H9 (cell line): ENCODE measurements at regions not wholly inside any gene's neighbourhood (a gene's known extent, or its start where the extent isn't known, plus 50 kb on each side); places are given as distances from the start of the nearest gene placed in this dataset.

Experiments used
- DNase-seq: peaks from one replicate; pipeline ENCODE4 v3.0.0-alpha.2; 2017
- H2AFZ ChIP-seq: one replicate; pipeline ENCODE4 v1.6.1; 2013; ENCODE audit warnings: mild to moderate bottlenecking, low read length, control low read depth, moderate library complexity
- H2AK5ac ChIP-seq: 2 replicates; pipeline ENCODE4 v1.6.1; 2013; ENCODE audit warnings: low read length, control low read depth, mixed read lengths; ENCODE audit not compliant: insufficient read length
- H2BK120ac ChIP-seq: one replicate; pipeline ENCODE4 v1.6.1; 2013; ENCODE audit warnings: low read depth, mild to moderate bottlenecking, low read length, control low read depth, inconsistent platforms; ENCODE audit not compliant: poor library complexity, severe bottlenecking
- H2BK12ac ChIP-seq: 2 replicates; pipeline ENCODE4 v1.6.1; 2013; ENCODE audit warnings: low read length, control low read depth, mixed read lengths, low read depth; ENCODE audit not compliant: insufficient read length
- H2BK15ac ChIP-seq: 2 replicates; pipeline ENCODE4 v1.6.1; 2013; ENCODE audit warnings: low read depth, low read length, control low read depth
- H2BK20ac ChIP-seq: one replicate; pipeline ENCODE4 v1.6.1; 2013; ENCODE audit warnings: low read depth, mild to moderate bottlenecking, low read length, control low read depth, inconsistent platforms; ENCODE audit not compliant: poor library complexity, severe bottlenecking
- H2BK5ac ChIP-seq: 2 replicates; pipeline ENCODE4 v1.6.1; 2013; ENCODE audit warnings: low read length, control low read depth, mixed read lengths; ENCODE audit not compliant: insufficient read length
- H3K14ac ChIP-seq: 2 replicates; pipeline ENCODE4 v1.6.1; 2013; ENCODE audit warnings: low read length, control low read depth; ENCODE audit not compliant: insufficient read depth
- H3K18ac ChIP-seq: 2 replicates; pipeline ENCODE4 v1.6.1; 2013; ENCODE audit warnings: low read depth, mild to moderate bottlenecking, mixed read lengths, low read length, control low read depth; ENCODE audit not compliant: insufficient read length
- H3K23ac ChIP-seq: 2 replicates; pipeline ENCODE4 v1.6.1; 2013; ENCODE audit warnings: low read length, control low read depth, mixed read lengths, low read depth; ENCODE audit not compliant: insufficient read length
- H3K23me2 ChIP-seq: 2 replicates; pipeline ENCODE4 v1.6.1; 2013; ENCODE audit warnings: low read depth, mild to moderate bottlenecking, mixed read lengths, low read length, control low read depth; ENCODE audit not compliant: insufficient read length, poor library complexity, severe bottlenecking
- H3K27ac ChIP-seq: 2 replicates; pipeline ENCODE4 v1.5.1; 2013; ENCODE audit warnings: low read length, control low read depth, mixed read lengths, low read depth; ENCODE audit not compliant: insufficient read length
- H3K27me3 ChIP-seq: 2 replicates; pipeline ENCODE4 v1.6.1; 2013; ENCODE audit warnings: low read length, control low read depth, inconsistent platforms; ENCODE audit not compliant: insufficient read depth
- H3K4ac ChIP-seq: 2 replicates; pipeline ENCODE4 v1.6.1; 2013; ENCODE audit warnings: low read depth, mild to moderate bottlenecking, control low read depth, inconsistent platforms, low read length, moderate library complexity
- H3K4me1 ChIP-seq: 2 replicates; pipeline ENCODE4 v1.6.1; 2013; ENCODE audit warnings: low read length, control low read depth, inconsistent platforms; ENCODE audit not compliant: insufficient read depth
- H3K4me2 ChIP-seq: 2 replicates; pipeline ENCODE4 v1.6.1; 2013; ENCODE audit warnings: low read length, control low read depth, mixed read lengths; ENCODE audit not compliant: insufficient read length, insufficient read depth
- H3K56ac ChIP-seq: 2 replicates; pipeline ENCODE4 v1.6.1; 2013; ENCODE audit warnings: low read depth, mild to moderate bottlenecking, mixed read lengths, low read length, control low read depth; ENCODE audit not compliant: insufficient read length
- H3K79me1 ChIP-seq: 2 replicates; pipeline ENCODE4 v1.6.1; 2013; ENCODE audit warnings: low read depth, mild to moderate bottlenecking, moderate library complexity, low read length, control low read depth, inconsistent platforms; ENCODE audit not compliant: insufficient read depth, poor library complexity, severe bottlenecking
- H3K79me2 ChIP-seq: 2 replicates; pipeline ENCODE4 v1.6.1; 2013; ENCODE audit warnings: low read length, control low read depth, inconsistent platforms; ENCODE audit not compliant: insufficient read depth
- H3K9ac ChIP-seq: 2 replicates; pipeline ENCODE4 v1.6.1; 2013; ENCODE audit warnings: low read length, control low read depth, mixed read lengths; ENCODE audit not compliant: insufficient read length; ENCODE audit errors: extremely low read depth
- H3K9me3 ChIP-seq: one replicate; pipeline ENCODE4 v1.6.1; 2013; ENCODE audit warnings: low read depth, low read length, inconsistent platforms; ENCODE audit not compliant: control insufficient read depth
- H3T11ph ChIP-seq: one replicate; pipeline ENCODE4 v1.6.1; 2013; ENCODE audit warnings: mild to moderate bottlenecking, low read length, control low read depth, inconsistent platforms
- H4K20me1 ChIP-seq: one replicate; pipeline ENCODE4 v1.6.1; 2013; ENCODE audit not compliant: control insufficient read depth, insufficient read length, insufficient read depth
- H4K5ac ChIP-seq: 2 replicates; pipeline ENCODE4 v1.6.1; 2013; ENCODE audit warnings: low read depth, mild to moderate bottlenecking, mixed read lengths, low read length, control low read depth; ENCODE audit not compliant: insufficient read length
- H4K8ac ChIP-seq: replicated peaks from 2 replicates; pipeline ENCODE4 v1.6.1; 2013; ENCODE audit warnings: low read length, control low read depth, mixed read lengths, low read depth; ENCODE audit not compliant: insufficient read length
- H4K91ac ChIP-seq: 2 replicates; pipeline ENCODE4 v1.6.1; 2013; ENCODE audit warnings: low read depth, mild to moderate bottlenecking, moderate library complexity, mixed read lengths, low read length, control low read depth; ENCODE audit not compliant: insufficient read length
- H3K27ac Mint-ChIP-seq, 3 experiments: 2 replicates in 2 of 3; 3 replicates in 1 of 3; pipeline ENCODE4 v1.8.0; 2020 to 2021; ENCODE audit warnings: mixed read lengths in 3 of 3, mild to moderate bottlenecking in 1 of 3, moderate library complexity in 1 of 3
- H3K27me3 Mint-ChIP-seq: 2 replicates; pipeline ENCODE4 v1.8.0; 2021; ENCODE audit warnings: low read depth, mild to moderate bottlenecking, moderate library complexity, mixed read lengths
- H3K36me3 Mint-ChIP-seq, 3 experiments: 2 replicates in 2 of 3; 3 replicates in 1 of 3; pipeline ENCODE4 v1.8.0; 2020 to 2021; ENCODE audit warnings: low read depth in 3 of 3, mixed read lengths in 3 of 3; ENCODE audit not compliant: insufficient read depth in 1 of 3
- H3K4me1 Mint-ChIP-seq, 2 experiments: 2 replicates each; pipeline ENCODE4 v1.8.0; 2020; ENCODE audit warnings: mixed read lengths in 2 of 2
- H3K4me3 Mint-ChIP-seq, 2 experiments: 2 replicates in 1 of 2; 3 replicates in 1 of 2; pipeline ENCODE4 v1.8.0; 2020 to 2021; ENCODE audit warnings: mild to moderate bottlenecking in 2 of 2, mixed read lengths in 2 of 2, moderate library complexity in 1 of 2
- H3K9me3 Mint-ChIP-seq, 2 experiments: 2 replicates in 1 of 2; 3 replicates in 1 of 2; pipeline ENCODE4 v1.8.0; 2020; ENCODE audit warnings: mild to moderate bottlenecking in 2 of 2, mixed read lengths in 2 of 2, moderate library complexity in 1 of 2
- WGBS: extraction: QIAGEN DNeasy Blood & Tissue Kit; methylation state at CpG from one replicate; pipeline ENCODE4 v1.1.7; 2013; ENCODE audit warnings: missing lambda C conversion rate, low lambda C conversion rate, mixed read lengths; ENCODE audit not compliant: insufficient read length; ENCODE audit errors: extremely low coverage; 5-methylcytosine and 5-hydroxymethylcytosine counted together
- TF ChIP-seq, protein P1 (sequence below): fragments of 200-600 bp; sonication (generic); conservative IDR thresholded peaks from 3 replicates; pipeline ENCODE4 v1.8.0; 2021; ENCODE audit warnings: antibody characterized with exemption, mild to moderate bottlenecking

DNA sequence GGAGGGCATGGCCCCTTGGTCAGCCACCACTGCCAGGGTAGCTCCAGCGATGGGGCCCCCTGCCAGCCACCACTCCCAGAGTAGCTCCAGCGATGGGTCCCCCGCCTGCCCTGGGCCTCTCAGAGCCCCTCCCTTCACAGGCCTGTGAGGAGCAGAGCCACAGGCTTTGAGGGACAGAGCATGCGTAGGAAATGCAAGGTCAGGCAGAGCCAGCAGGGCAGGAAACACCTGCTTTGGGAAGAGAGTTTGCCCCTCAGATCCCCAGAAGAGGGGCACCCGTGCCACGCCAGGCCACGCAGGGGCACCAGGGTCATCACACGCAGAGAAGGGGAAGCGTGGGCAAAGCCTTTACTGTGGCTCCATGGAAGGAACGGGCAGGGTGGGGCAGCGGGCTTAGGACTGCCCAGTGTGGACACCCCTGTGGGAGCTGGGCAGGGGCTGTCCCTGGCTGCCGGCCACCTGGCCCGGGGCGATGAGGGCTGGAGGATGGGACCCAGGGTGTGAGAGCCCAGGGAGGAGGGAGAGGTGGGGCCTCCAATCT, 477.8 kb downstream of the BRD1 start:
- no peak overlapping the region for H3K27ac ChIP-seq

More for the DNA sequence above, 477.8 kb downstream of the BRD1 start:
- Histone ChIP-seq H4K20me1 (no peaks in the 10 kb centered on the region), H2AFZ (no peak overlapping the region), H2BK5ac (no peak overlapping the region), H3K18ac (no peak overlapping the region), H3K79me2 (no peaks in the 10 kb centered on the region), H3K9ac (no peak overlapping the region), H3K14ac (no peak overlapping the region), H3K23me2 (no peaks in the 10 kb centered on the region), H4K8ac (no peak overlapping the region), H3K79me1 (no peaks in the 10 kb centered on the region), H2BK15ac (no peak overlapping the region), H3K4me1 (no peaks in the 10 kb centered on the region), H3T11ph (no peak overlapping the region), H2BK12ac (no peak overlapping the region), H3K23ac (no peak overlapping the region), H4K91ac (no peak overlapping the region), H2AK5ac (no peak overlapping the region), H4K5ac (no peak overlapping the region), H2BK20ac (no peak overlapping the region), H3K4me2 (no peak overlapping the region), H2BK120ac (no peak overlapping the region), H3K4ac (no peak overlapping the region), H3K56ac (no peak overlapping the region), H3K9me3 (no peaks in the 10 kb centered on the region), H3K27me3 (no peaks in the 10 kb centered on the region)
- TF ChIP-seq, protein P1, sequence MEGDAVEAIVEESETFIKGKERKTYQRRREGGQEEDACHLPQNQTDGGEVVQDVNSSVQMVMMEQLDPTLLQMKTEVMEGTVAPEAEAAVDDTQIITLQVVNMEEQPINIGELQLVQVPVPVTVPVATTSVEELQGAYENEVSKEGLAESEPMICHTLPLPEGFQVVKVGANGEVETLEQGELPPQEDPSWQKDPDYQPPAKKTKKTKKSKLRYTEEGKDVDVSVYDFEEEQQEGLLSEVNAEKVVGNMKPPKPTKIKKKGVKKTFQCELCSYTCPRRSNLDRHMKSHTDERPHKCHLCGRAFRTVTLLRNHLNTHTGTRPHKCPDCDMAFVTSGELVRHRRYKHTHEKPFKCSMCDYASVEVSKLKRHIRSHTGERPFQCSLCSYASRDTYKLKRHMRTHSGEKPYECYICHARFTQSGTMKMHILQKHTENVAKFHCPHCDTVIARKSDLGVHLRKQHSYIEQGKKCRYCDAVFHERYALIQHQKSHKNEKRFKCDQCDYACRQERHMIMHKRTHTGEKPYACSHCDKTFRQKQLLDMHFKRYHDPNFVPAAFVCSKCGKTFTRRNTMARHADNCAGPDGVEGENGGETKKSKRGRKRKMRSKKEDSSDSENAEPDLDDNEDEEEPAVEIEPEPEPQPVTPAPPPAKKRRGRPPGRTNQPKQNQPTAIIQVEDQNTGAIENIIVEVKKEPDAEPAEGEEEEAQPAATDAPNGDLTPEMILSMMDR: no peak
- Mint-ChIP-seq H3K36me3 (no peaks in the 10 kb centered on the region), H3K9me3 (peaks cover 0 to 3% of the 10 kb centered on the region in 2 experiments; a peak in 1 of 5 replicates), H3K27ac (peak overlapping the region in 1 of 3 experiments; percentile 83; a peak in 1 of 7 replicates), H3K27me3 (peaks cover 4% of the 10 kb centered on the region), H3K4me3 (no peak overlapping the region), H3K4me1 (peaks cover 2 to 5% of the 10 kb centered on the region in 2 experiments; a peak in 3 of 4 replicates)
- no CpG with 5 or more reads among the region's 14 CpGs for WGBS
- peak; percentile 15 for DNase-seq
